BJ (cell line): ENCODE measurements at regions not wholly inside any gene's neighbourhood (a gene's known extent, or its start where the extent isn't known, plus 50 kb on each side); places are given as distances from the start of the nearest gene placed in this dataset.

ENCODE experiments used
- CTCF ChIA-PET: fragments of 350-600 bp; formaldehyde crosslinking; extraction: SDS; loops from one replicate; lab custom pipeline; 2021; ENCODE audit warnings: antibody characterized with exemption, inconsistent platforms; lab: Yijun Ruan, JAX
- POLR2A ChIA-PET: fragments of 300-600 bp; sonication (Branson Sonifier 250); formaldehyde crosslinking; extraction: SDS; loops from one replicate; lab custom pipeline; 2021; ENCODE audit warnings: antibody characterized with exemption; lab: Charles Lee
- DNase-seq: peaks from one replicate; pipeline ENCODE4 v3.0.0-alpha.2; 2011; ENCODE audit warnings: low read depth
- H3K27me3 ChIP-seq: 2 replicates; pipeline ENCODE4 v1.6.0; 2011; ENCODE audit warnings: low read length; ENCODE audit not compliant: control insufficient read depth, insufficient read depth
- H3K36me3 ChIP-seq: 2 replicates; pipeline ENCODE4 v1.5.1; 2011; ENCODE audit warnings: low read length; ENCODE audit not compliant: control insufficient read depth, insufficient read depth
- H3K4me3 ChIP-seq: 2 replicates; pipeline ENCODE4 v1.5.1; 2011; ENCODE audit warnings: low read depth, mild to moderate bottlenecking, control low read depth, low read length
- CTCF ChIP-seq: IDR thresholded peaks from 2 replicates; pipeline ENCODE4 v1.5.1; 2011; ENCODE audit warnings: low read depth, mild to moderate bottlenecking, control low read depth, inconsistent platforms, low read length, moderate library complexity; ENCODE audit not compliant: insufficient read depth

- Histone ChIP-seq H3K4me3 (no peak overlapping the region), H3K27me3 (peaks cover 10% of the 10 kb centered on the region), H3K36me3 (no peaks in the 10 kb centered on the region)
- no peak for TF ChIP-seq CTCF
- CTCF ChIA-PET, result interaction anchor here (1.6 to 2.5 kb wide), 2 partner anchors 189 to 191 kb away, joined by 9 to 18 read pairs; no protein-coding TSS in a partner anchor
- DNase-seq, result no peak
- POLR2A ChIA-PET, result no interaction called here
These were observed 111.7 kb downstream of the IRF8 start for GRCh38 chr16:86010680-86011141.

- no peak overlapping the region for H3K4me3 ChIP-seq
- ChIA-PET POLR2A (no interaction called here), CTCF (interaction anchor here (1.6 to 2.5 kb wide), 2 partner anchors 190 to 192 kb away, joined by 9 to 18 read pairs; no protein-coding TSS in a partner anchor)
- no peak for DNase-seq
- H3K36me3 ChIP-seq, result no peaks in the 10 kb centered on the region
- H3K27me3 ChIP-seq, result peaks cover 10% of the 10 kb centered on the region
- TF ChIP-seq CTCF, result no peak
These were observed 112.6 kb downstream of the IRF8 start for GRCh38 chr16:86011532-86011931.

- peaks cover 10% of the 10 kb centered on the region for H3K27me3 ChIP-seq
- no peak for TF ChIP-seq CTCF
- CTCF ChIA-PET, result interaction anchor here (1.6 to 6.4 kb wide), 2 partner anchors 191 to 193 kb away, joined by 9 to 158 read pairs; no protein-coding TSS in a partner anchor
- H3K36me3 ChIP-seq, result no peaks in the 10 kb centered on the region
- H3K4me3 ChIP-seq, result no peak overlapping the region
- no peak for DNase-seq
- POLR2A ChIA-PET, result no interaction called here
These were observed 113.3 kb downstream of the IRF8 start for GRCh38 chr16:86012221-86012620.

GRCh38 chr16:86013867-86014266 lies 114.9 kb downstream of the IRF8 start:
- POLR2A ChIA-PET, result no interaction called here
- DNase-seq, result no peak
- H3K36me3 ChIP-seq, result no peaks in the 10 kb centered on the region
- CTCF ChIA-PET, result interaction anchor here (1.2 to 6.4 kb wide), 2 partner anchors 18 to 193 kb away, joined by 3 to 158 read pairs; no protein-coding TSS in a partner anchor
- no peak overlapping the region for H3K4me3 ChIP-seq
- peaks cover 10% of the 10 kb centered on the region for H3K27me3 ChIP-seq
- TF ChIP-seq CTCF, result no peak

- POLR2A ChIA-PET, result no interaction called here
- TF ChIP-seq CTCF, result no peak
- no peak overlapping the region for H3K4me3 ChIP-seq
- DNase-seq, result no peak
- CTCF ChIA-PET, result interaction anchor here (1.0 to 6.4 kb wide), 14 partner anchors 9 to 202 kb away, joined by 4 to 158 read pairs (median 6); no protein-coding TSS in a partner anchor
- H3K36me3 ChIP-seq, result no peaks in the 10 kb centered on the region
- H3K27me3 ChIP-seq, result peaks cover 6% of the 10 kb centered on the region
These were observed 116.6 kb downstream of the IRF8 start for GRCh38 chr16:86015606-86016005.
